Heart right ventricle (tissue), 16 donors: ENCODE measurements at regions not wholly inside any gene's neighbourhood (a gene's known extent, or its start where the extent isn't known, plus 50 kb on each side); places are given as distances from the start of the nearest gene placed in this dataset.

ENCODE experiments used
- ATAC-seq, 8 donors: fragments of 200-7000 bp; cut with Tn5 transposase; one replicate each; pipeline ENCODE4 v1.9.1; 2020; ENCODE audit warnings: mild to moderate bottlenecking in 8 of 8, moderate library complexity in 8 of 8, moderate number of reproducible peaks in 1 of 8
- DNase-seq, 2 donors: peaks; one replicate each; pipeline ENCODE4 v3.0.0-alpha.2; 2020
- H3K27ac ChIP-seq, 10 donors: fragments of 200-600 bp; sonication (generic) in 2 of 10; one replicate each; pipeline versions ENCODE4 v1.5.0 to v1.8.0; 2020 to 2022; ENCODE audit warnings: mild to moderate bottlenecking in 3 of 10
- H3K27me3 ChIP-seq, 7 donors: fragments of 200-600 bp; one replicate each; pipeline ENCODE4 v1.8.0; 2021 to 2022; ENCODE audit warnings: mild to moderate bottlenecking in 2 of 7
- H3K36me3 ChIP-seq, 9 donors: fragments of 200-600 bp; sonication (generic) in 1 of 9; one replicate each; pipeline versions ENCODE4 v1.5.0 to v1.8.0; 2020 to 2022; ENCODE audit warnings: mild to moderate bottlenecking in 2 of 9
- H3K4me1 ChIP-seq, 9 donors: fragments of 200-600 bp; sonication (generic) in 1 of 9; one replicate each; pipeline versions ENCODE4 v1.5.0 to v1.8.0; 2020 to 2022; ENCODE audit warnings: mild to moderate bottlenecking in 4 of 9
- H3K4me3 ChIP-seq, 10 donors: fragments of 200-600 bp; sonication (generic) in 2 of 10; one replicate each; pipeline versions ENCODE4 v1.5.0 to v1.8.0; 2020 to 2022; ENCODE audit warnings: mild to moderate bottlenecking in 7 of 10, moderate library complexity in 2 of 10
- H3K9me3 ChIP-seq, 11 donors: fragments of 200-600 bp in 10 of 11; sonication (generic) in 2 of 11; one replicate each; pipeline versions ENCODE4 v1.5.0 to v1.8.0; 2013 to 2022; ENCODE audit warnings: mild to moderate bottlenecking in 2 of 11, control low read depth in 1 of 11, moderate library complexity in 1 of 11
- WGBS, 2 donors: extraction: QIAGEN DNeasy Blood & Tissue Kit; methylation state at CpG; one replicate each; pipeline ENCODE4 v1.1.7; 2013; ENCODE audit warnings: inconsistent platforms in 1 of 2; 5-methylcytosine and 5-hydroxymethylcytosine counted together
- intact Hi-C, 10 donors: fragments of 100-400 bp; cut with DNase I; formaldehyde crosslinking; loops; one replicate each; pipeline versions ENCODE4 v1.11.1 to v1.14.2; 2022
- TF ChIP-seq, protein P1 (sequence below), 9 donors: fragments of 200-600 bp; sonication (generic) in 2 of 9; IDR thresholded peaks; one replicate each; pipeline versions ENCODE4 v1.5.0 to v1.8.0; 2021 to 2022; ENCODE audit warnings: antibody characterized with exemption in 9 of 9, mild to moderate bottlenecking in 5 of 9, moderate library complexity in 1 of 9
- donor health status: Arrhythmogenic right ventricular cardiomyopathy.
- donor health status: ischemic (EF 13 %, LVEDD 7.1; RV severe dilation, severe dysfunction).
- donor health status: healthy with polysubstance abuse.
- donor health status: DM: no; HTN: yes; CAD: no.
- donor health status: DM: no; HTN: no; CAD: no.
- donor health status: ischemic (EF 25% LVEDD 6.9; RV normal size, moderate dysfunction).
- donor health status: ischemic (EF 25% LVEDD 5.7; RV mildly dilated, moderate dysfunction).
- donor health status: healthy.
- donor health status: DM: yes; HTN: yes; CAD: no.
- donor health status: Ischemic cardiomyopathy.
- donor health status: ischemic (EF 35%, LVEDD 5.7; RV mildly dilated, moderate dysfunction).
- donor health status: nonischemic (EF 11% LVEDD 7.7; RV severe dilation, severe dysfunction).
- donor health status: DM: yes; HTN: yes; CAD: no.
- donor health status: PGD.
- donor health status: ischemic (EF 29% LVEDD 5.4; RV normal size, mild dysfunction).
- donor health status: nonischemic (EF 23%, LVEDD 6.1; RV moderate dilation, normal function).

- intact Hi-C loops, result no loop called here
- no peak overlapping the region for H3K4me3 ChIP-seq
- H3K9me3 ChIP-seq, result peaks cover 0 to 7% (median 0%) of the 10 kb centered on the region in 11 donors
- DNase-seq (no peak), ATAC-seq (no peak)
- TF ChIP-seq, protein P1, sequence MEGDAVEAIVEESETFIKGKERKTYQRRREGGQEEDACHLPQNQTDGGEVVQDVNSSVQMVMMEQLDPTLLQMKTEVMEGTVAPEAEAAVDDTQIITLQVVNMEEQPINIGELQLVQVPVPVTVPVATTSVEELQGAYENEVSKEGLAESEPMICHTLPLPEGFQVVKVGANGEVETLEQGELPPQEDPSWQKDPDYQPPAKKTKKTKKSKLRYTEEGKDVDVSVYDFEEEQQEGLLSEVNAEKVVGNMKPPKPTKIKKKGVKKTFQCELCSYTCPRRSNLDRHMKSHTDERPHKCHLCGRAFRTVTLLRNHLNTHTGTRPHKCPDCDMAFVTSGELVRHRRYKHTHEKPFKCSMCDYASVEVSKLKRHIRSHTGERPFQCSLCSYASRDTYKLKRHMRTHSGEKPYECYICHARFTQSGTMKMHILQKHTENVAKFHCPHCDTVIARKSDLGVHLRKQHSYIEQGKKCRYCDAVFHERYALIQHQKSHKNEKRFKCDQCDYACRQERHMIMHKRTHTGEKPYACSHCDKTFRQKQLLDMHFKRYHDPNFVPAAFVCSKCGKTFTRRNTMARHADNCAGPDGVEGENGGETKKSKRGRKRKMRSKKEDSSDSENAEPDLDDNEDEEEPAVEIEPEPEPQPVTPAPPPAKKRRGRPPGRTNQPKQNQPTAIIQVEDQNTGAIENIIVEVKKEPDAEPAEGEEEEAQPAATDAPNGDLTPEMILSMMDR (IDR thresholded peaks at IDR 0.05), result no peak
- no peaks in the 10 kb centered on the region for H3K4me1 ChIP-seq
- WGBS, 2 donors, result 89 to 90% methylated on average over 6 of the region's 6 CpGs
- H3K27ac ChIP-seq, result no peak overlapping the region
- no peaks in the 10 kb centered on the region for H3K27me3 ChIP-seq
- H3K36me3 ChIP-seq, result no peaks in the 10 kb centered on the region
Observed at GRCh38 chr7:12139416-12139815, 71.7 kb upstream of the TMEM106B start.

DNA sequence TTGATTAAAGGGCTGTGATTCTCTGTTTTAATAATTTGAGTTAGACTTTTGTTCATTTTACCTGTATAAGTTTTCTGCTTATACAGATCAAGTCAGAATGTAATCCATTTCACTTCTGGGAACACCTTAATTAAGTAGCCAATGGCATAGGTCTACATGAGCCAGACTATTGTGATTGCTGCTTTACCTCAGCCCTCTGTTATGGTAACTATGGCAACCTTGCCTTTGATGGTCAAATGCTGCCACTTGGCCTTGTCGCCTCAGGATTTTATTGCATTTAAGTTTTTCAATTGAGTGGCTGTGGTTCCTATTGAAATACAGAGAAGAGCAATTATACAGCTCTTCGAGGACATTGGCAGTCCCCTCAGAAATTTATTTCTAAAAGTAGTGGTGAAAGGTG lies 64.3 kb upstream of the TMEM106B start:
- no peaks in the 10 kb centered on the region for H3K27me3 ChIP-seq
- H3K4me3 ChIP-seq, result no peak overlapping the region
- no peak overlapping the region for H3K27ac ChIP-seq
- WGBS, 2 donors, result 64 to 68% methylated on average over 2 of the region's 2 CpGs
- no peak for ATAC-seq
- intact Hi-C loops, result no loop called here
- DNase-seq, result no peak
- peaks cover 0 to 7% (median 0%) of the 10 kb centered on the region in 11 donors for H3K9me3 ChIP-seq
- H3K4me1 ChIP-seq, result no peaks in the 10 kb centered on the region
- H3K36me3 ChIP-seq, result no peaks in the 10 kb centered on the region
- TF ChIP-seq, protein P1 (IDR thresholded peaks at IDR 0.05), result no peak

- Histone ChIP-seq H3K4me1 (no peaks in the 10 kb centered on the region), H3K4me3 (no peak overlapping the region), H3K36me3 (no peaks in the 10 kb centered on the region), H3K27ac (no peak overlapping the region), H3K27me3 (no peaks in the 10 kb centered on the region), H3K9me3 (no peaks in the 10 kb centered on the region)
- WGBS, 2 donors, result 64% methylated on average over 5 of the region's 5 CpGs
- ATAC-seq (no peak), DNase-seq (no peak)
- intact Hi-C loops, result no loop called here
- TF ChIP-seq, protein P1 (IDR thresholded peaks at IDR 0.05), result no peak
Observed at GRCh38 chr7:12152196-12152918, 58.7 kb upstream of the TMEM106B start.

DNA sequence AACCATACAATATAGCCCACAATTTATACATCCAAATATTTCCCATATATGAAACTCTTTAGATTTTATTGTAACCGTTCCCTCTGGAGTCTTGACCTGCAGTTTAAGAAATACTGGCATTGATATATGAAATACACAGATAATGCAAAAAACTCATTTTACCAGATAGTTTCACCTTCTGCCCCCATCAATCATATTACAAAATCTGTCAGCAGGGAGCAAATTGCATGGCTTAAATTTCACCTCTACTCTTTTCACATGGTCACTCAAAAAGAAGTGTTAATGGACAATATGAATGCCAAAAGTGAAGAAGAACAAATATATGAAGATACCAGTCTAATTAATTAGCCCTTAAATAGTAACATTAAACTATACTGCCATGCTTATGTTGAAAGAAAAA lies 57.0 kb upstream of the TMEM106B start:
- no peak overlapping the region for H3K27ac ChIP-seq
- H3K27me3 ChIP-seq, result no peaks in the 10 kb centered on the region
- TF ChIP-seq, protein P1 (IDR thresholded peaks at IDR 0.05), result no peak
- no peaks in the 10 kb centered on the region for H3K4me1 ChIP-seq
- 73 to 88% methylated on average over 1 of the region's 1 CpG for WGBS, 2 donors
- ATAC-seq (no peak), DNase-seq (no peak)
- H3K36me3 ChIP-seq, result no peaks in the 10 kb centered on the region
- no peak overlapping the region for H3K4me3 ChIP-seq
- intact Hi-C loops, result no loop called here
- H3K9me3 ChIP-seq, result no peaks in the 10 kb centered on the region
